HG02884 (cell line): ENCODE measurements at regions not wholly inside any gene's neighbourhood (a gene's known extent, or its start where the extent isn't known, plus 50 kb on each side); places are given as distances from the start of the nearest gene placed in this dataset.
"Not testable (repeated sequence)": the region's sequence is repeated elsewhere in the genome, so short reads cannot be mapped to it uniquely, and the experiment has no call there.

Experiments
- ATAC-seq: cut with Tn5 transposase; IDR thresholded peaks from one replicate; pipeline ENCODE4 v1.9.1; 2021; ENCODE audit warnings: mild to moderate bottlenecking, moderate library complexity; ENCODE audit not compliant: unreplicated experiment

DNA sequence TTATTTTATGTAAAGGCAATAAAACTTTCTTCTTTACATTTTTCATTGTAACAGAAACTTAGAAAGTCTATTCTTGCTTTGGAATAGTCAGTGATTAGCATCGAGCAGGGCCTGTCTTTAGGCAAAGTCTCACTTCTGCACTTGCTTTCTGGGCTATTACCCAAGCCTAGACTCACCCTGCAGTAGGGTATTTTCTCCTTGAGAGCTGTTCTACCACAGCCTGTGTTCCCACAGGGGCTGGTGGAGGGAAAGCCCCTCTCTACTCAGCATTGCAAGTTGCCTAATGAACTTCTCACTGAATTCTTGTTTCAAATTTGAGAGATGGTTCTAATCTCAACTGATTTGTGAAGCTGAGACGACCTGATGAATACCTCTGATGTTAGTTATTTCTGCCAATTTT is 111.7 kb upstream of the KLHL14 start:
- peak; percentile 96 for ATAC-seq

GRCh38 chr18:32881009-32881408 is 108.2 kb upstream of the KLHL14 start:
- peak; percentile 32 for ATAC-seq

GRCh38 chr18:32879497-32879896 is 106.7 kb upstream of the KLHL14 start:
- ATAC-seq: no peak

DNA sequence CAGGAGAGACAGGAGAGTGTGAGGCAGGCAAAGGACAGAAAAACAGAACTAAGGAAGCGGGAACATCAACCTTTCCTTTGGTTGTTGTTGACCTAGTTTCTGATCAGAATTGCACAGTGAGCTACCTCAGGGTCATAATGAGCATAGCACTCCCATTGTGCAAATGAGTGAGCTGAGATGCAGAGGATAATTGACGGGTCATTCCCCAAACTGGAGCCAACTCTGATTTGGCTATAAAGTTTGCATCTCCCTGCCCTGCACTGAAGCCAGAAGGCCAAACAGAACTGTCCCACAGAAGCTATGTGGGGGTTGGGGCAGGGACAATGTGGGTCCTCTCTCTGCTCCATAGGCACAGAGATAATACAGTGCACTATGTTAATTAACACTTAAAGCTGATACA is 105.6 kb upstream of the KLHL14 start:
- no peak for ATAC-seq

GRCh38 chr18:32877371-32877770 is 104.5 kb upstream of the KLHL14 start:
- no peak for ATAC-seq

DNA sequence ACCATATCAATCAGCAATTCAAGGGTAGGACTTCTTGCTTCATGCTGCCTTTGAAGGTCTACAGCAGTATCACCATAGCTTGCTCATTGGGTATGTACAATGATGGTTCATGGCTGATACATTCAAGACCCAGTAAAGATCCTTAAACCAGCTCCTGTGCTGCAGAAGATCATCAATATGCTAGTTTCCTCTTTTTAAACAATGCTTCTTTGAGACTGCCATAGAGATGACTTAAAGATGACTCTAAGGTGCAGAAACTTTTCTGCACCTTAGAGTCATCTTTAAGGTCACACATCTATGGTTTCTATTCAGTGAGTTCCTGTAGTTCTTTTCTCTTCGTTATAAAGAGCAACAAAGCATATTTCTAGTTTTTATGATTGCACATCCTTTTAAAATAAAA is 102.8 kb upstream of the KLHL14 start:
- no peak for ATAC-seq

- no peak for ATAC-seq
Measured at GRCh38 chr18:32871786-32872185, 99.0 kb upstream of the KLHL14 start.

GRCh38 chr18:32870611-32871010 is 97.8 kb upstream of the KLHL14 start:
- no peak for ATAC-seq

GRCh38 chr18:32868406-32868805 is 95.6 kb upstream of the KLHL14 start:
- ATAC-seq: no peak

DNA sequence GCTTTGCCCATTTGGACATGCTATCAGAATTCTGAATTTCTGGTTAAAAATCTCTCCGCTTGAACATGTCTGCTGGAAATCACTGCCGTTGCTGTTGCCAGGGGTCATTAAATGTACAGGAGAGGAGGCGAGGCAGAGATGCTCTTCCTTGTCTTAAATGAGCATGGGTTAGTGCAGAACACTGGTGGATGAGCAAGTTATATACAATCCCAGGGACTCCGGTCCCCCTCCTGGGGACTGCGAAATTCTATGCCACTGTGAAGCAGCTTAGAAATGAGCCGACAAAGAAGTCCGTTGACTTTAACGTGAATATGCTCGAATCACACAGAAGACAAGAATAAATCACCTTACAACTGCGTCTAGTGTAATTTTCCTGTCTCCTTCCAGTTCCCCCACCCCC is 95.1 kb upstream of the KLHL14 start:
- ATAC-seq: no peak

GRCh38 chr18:32867330-32867729 is 94.5 kb upstream of the KLHL14 start:
- no peak for ATAC-seq

DNA sequence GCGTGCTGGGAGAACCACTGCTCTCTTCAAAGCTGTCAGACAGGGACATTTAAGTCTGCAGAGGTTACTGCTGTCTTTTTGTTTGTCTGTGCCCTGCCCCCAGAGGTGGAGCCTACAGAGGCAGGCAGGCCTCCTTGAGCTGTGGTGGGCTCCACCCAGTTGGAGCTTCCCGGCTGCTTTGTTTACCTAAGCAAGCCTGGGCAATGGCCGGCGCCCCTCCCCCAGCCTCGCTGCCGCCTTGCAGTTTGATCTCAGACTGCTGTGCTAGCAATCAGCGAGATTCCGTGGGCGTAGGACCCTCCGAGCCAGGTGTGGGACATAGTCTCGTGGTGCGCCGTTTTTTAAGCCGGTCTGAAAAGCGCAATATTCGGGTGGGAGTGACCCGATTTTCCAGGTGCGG is 89.2 kb upstream of the KLHL14 start:
- ATAC-seq: not testable (repeated sequence)

GRCh38 chr18:32851936-32852335 is 79.1 kb upstream of the KLHL14 start:
- ATAC-seq: no peak

DNA sequence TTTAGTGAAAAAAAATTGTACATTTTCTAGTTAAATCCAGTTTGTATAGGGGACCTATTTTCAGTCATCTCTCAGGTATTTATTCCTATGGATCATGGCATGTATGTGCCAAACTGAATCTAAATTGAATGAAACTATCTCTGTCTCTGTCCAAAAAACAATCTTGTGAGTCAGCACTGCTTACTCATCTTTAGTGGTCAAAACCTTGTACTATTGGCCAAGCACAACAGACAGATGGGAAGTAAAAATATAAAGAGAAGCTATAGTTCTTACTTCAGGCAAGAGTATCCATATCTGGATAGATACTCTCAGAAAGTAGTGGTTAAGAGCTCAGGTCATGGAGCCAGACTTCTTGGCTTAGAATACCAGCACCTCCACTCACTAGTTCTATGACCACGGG is 76.0 kb upstream of the KLHL14 start:
- ATAC-seq: no peak

- ATAC-seq: no peak
Measured at GRCh38 chr18:32847691-32848090, 74.9 kb upstream of the KLHL14 start.

DNA sequence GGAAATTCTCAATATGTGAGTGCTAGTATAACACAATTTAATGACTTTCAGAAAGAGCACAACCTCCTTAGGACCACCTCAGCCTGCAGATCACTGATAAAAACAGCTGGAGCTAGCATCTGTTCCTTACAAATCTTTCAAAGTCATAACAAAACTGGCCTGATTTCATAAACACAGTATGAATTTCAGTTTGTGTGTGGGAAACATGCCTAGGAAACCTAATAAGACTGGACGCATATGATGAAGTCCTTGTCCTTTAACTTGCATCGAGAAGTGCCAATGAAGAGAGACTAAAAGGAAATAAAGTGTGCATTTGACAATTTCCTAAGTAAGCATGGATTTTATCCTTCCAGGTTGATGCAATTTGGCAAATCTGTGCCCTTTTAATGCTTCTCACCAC is 74.1 kb upstream of the KLHL14 start:
- ATAC-seq: no peak

- ATAC-seq: no peak
Measured at GRCh38 chr18:32840962-32841361, 68.1 kb upstream of the KLHL14 start.

- ATAC-seq: no peak
Measured at GRCh38 chr18:32835951-32836350, 63.1 kb upstream of the KLHL14 start.

DNA sequence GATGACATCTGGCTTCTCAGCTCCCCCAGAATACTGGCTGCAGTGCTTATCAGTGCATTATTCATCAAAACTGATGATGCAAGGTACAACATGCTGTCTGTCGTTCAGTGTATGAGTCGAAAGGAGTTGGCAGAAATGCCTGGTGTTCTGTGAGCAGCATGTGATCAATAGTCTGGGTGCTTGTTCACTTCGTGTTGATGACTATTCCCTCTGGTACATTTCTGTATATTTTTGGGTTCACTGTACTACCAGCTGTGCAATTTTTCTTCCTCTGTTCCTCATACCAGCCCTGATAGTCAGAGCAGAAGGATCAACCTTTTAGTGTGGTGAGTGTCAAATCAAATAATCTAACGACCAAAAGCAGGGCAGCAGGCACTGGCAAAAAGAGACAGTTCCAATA is 59.0 kb upstream of the KLHL14 start:
- ATAC-seq: no peak

- ATAC-seq: no peak
Measured at GRCh38 chr18:32823226-32823625, 50.4 kb upstream of the KLHL14 start.
